OCI-LY3 (cell line): ENCODE measurements at regions not wholly inside any gene's neighbourhood (a gene's known extent, or its start where the extent isn't known, plus 50 kb on each side); places are given as distances from the start of the nearest gene placed in this dataset.

Source experiments
- CTCF ChIP-seq: fragments of 200-600, 300-600 bp; sonication (generic); IDR thresholded peaks from 2 replicates; pipeline ENCODE4 v1.5.1; 2014; ENCODE audit warnings: antibody characterized with exemption, low read length, low read depth
- EZH2phosphoT487 ChIP-seq: fragments of 200-600 bp; shearing (Covaris generic); IDR thresholded peaks from 2 replicates; pipeline ENCODE4 v1.6.1; 2018; ENCODE audit warnings: antibody characterized with exemption, mixed run types, low read depth

- TF ChIP-seq CTCF: no peak
- no peak for TF ChIP-seq EZH2phosphoT487
These were observed 214.0 kb upstream of the TMEM72 start for GRCh38 chr10:44697116-44697515.
